Anterior cingulate cortex (tissue), 58 donors: ENCODE measurements at regions not wholly inside any gene's neighbourhood (a gene's known extent, or its start where the extent isn't known, plus 50 kb on each side); places are given as distances from the start of the nearest gene placed in this dataset.
"Not testable (repeated sequence)": the region's sequence is repeated elsewhere in the genome, so short reads cannot be mapped to it uniquely, and the experiment has no call there.

Experiments
- DNase-seq, 58 donors: peaks; one replicate each; lab custom pipeline; 2025; lab: John Stamatoyannopoulos, UW

DNA sequence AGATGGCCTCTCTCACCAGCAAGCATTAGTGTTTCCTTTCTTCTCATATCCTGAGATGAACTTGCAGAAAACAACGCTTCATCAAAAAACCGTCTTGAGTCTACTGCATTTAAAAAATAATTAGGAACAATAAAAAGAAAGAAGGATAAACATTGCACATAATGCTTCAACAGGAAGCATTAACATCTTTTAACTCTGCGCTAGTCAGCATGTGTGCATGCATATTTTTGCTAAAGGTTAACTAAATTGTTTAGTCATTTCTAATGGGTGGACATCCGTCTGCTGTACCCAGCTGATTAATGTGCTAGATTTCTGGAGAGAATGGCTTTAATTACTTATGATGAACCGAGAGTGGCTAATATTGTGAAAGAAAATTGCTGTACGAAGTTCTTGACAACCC lies 349.3 kb downstream of the SOX4 start:
- DNase-seq, result no peak

DNA sequence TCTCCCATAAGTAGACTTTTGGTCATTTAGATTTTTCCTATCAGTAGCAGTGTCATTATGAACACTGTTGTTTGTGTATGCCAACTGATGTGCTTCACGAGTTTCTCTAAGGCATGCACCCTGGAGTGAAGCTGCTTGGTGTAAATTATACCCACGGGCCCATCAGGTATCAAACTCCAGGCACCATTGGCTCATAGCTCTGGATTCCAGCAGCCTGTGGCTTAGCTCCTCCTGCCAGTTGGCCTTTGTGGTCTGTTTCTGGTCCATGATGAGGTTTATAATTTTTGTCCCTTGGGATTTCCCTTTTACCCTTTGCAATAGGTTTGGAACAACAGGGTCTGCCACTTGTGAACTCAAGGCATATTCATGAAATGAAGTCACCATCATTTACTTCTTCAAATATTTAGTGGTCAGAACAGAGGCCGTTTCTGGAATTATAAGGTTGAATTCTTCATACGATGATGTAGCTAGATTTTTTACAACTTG lies 350.5 kb downstream of the PRL start:
- no peak for DNase-seq

DNA sequence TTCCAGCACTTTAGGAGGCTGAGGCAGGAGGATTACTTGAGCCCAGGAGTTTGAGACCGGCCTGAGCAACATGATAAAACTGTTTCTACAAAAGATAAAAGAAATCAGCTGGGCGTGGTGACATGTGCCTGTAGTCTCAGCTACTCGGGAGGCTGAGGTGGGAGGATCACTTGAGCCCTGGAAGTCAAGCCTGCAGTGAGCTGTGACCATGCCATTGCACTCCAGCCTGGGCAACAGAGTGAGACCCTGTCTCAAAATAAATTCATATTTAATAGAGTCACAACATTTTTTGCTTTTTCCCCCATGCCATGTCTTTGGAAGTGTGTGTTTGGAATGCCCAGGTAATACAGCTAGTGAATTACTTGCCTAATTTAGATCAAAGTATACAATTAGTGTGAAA lies 349.6 kb downstream of the PRL start:
- DNase-seq, result not testable (repeated sequence)

DNA sequence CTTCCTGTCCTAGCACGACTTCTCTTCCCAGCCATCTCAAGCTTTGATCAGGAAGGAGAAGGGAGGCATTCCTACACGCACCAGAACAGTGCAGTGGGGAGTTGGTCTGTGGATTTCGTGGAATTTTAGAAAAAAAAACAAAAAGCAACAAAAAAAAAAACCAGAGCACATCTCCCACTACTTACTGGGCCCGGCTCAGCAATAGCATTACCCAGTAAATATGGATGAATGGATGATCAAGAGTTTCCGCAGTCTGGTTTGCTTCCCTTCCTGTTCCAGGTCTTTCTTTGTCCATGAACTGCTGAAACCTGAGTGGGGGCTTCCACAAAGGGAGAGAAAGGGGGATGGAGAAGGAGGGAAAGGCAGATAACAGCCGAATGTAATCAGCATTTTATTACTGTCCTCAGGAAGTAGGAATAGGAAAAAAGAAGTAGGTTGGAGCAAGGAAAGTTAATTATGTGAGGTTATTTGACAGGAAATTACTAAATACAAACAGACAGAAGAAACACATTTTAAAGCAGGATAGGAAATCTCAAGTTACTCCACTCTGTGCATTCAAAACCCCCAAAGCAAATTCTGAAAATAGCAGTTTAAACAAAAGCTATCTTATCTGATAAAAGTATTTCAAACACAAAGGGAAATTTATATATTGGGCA lies 349.0 kb downstream of the PRL start:
- DNase-seq, result no peak

DNA sequence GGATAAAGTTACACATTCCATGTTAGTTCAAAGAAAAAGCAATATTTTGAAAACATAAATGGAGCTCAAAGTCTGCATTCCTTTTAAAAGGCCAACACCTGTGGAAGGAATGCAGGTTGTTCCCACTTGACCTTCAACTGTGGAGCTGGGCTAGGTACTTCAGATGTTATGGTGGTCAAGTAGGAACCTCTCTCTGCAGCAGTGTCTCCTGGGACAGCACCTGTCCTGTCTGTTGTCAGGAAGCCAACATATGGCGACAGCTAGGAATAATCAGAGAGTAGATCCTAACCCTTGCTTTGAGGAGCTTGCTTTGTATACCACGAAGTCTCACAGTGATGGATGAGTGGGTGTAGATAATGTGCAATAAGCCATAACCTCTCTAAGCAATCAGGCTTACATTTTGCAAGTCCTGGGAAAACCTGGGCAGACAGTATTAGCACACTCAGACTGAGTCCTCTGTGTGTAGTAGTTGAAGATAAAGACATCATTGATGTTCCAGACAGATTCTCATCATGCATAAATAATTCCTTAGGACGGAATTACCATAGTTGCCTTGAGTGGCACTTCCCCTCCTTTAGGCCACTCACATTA lies 347.5 kb downstream of the PRL start:
- DNase-seq, result no peak

DNA sequence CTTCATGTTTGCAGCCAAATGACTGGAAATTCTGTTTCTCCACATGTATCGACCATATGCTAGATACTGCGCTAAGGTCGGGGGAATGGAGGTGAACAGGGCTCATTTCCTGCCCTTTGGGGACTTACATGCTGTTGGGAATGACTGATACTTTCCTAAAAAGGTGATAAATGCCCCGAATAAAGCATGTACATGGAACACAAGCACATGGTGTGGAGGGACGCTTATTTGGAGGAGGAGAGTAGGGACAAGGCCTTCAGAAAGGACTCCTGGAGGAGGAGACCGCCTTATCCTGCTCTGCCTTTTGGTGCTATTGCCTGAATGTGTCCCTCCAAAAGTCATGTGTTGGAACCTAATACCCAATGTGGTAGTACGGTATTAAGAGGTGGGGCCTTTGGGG lies 344.5 kb downstream of the PRL start:
- no peak for DNase-seq

DNA sequence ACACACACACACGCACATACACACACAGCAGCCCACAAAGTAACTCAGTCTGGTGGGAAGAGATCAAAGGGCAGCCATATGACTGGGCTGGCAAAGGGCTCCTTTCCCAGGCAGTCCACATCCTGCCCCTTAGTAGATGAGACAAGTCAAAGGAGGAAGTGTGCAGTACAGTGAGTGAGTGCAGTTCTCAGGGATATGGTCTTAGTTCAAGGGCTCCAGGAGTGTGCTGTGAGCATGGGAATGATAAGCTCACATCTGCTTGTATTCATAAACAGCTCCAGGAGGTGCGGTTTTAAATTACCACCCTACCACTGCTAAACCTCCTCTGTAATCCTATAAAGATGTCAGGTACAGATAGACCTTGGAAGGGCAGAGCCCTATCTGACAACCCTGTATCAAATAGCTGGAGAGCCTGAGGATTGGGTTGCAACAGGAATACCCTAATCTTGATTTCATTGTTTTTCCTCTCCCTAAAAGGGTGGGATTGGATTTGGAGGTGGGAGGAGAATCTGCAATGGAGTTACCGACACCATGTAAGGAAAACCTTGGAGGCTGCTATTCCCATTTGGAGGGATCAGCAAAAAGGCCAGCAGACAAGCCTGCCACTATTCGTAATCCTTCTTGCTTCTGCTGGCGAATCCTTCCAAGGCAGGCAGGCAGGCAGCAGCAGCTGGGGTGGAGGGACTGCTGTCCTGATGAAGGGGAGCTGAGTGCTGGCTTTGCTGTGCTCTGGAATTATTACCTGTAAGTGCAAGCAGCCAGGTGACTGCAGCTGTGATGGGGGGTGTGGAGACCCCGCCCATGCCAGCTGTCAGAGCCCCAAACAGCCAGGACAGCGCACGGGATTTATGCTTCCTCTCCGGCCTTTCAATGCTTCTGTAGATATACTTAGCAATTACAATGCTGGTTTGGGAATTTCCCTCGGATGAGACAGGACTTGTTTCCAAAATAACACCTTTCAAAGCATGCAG lies 342.7 kb downstream of the PRL start:
- peak in 13 of 58 donors; percentile 1 to 11 (median 3) for DNase-seq

DNA sequence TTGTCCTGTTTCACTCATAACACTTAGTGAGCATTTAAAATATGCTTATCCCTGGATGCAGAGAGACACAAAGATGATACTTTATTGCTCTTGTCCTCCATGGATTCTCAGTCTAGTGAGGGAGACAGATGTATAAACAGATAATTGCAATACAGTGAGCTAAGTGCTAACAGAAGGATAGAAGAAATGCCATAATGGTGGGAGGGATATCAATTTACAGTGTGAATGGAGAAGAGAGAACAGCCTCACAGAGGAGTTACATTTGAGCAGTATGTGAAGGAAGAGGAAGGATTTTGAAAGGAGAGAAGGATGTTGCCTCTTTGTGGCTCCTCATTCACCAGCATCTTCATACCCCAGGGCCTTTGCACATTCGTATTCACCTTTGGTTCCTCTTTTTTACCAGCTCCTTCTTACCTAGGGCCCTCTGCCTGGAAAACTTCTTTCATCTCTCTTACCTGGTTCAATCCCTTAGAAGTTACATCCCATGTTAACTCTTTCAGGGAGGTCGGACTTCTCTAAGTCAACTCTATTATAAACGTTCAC lies 341.7 kb downstream of the PRL start:
- DNase-seq, result no peak

DNA sequence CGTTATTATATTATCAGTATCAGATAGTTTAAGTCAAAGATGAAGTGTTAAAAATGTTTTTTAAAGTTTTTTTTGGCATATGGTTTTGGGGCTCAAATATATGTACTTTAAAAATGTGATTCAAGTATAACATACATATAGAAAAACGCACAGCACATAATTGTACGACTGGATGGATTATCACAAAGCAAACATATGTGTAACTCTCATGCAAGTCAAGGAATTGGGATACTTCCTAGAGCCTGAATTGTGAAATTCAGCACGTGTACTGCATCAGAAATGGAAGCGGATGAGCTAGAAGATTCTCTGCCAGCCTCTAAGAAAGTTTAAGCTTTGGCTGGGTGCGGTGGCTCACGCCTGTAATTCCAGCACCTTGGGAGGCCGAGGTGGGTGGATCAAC lies 340.9 kb downstream of the PRL start:
- no peak for DNase-seq

DNA sequence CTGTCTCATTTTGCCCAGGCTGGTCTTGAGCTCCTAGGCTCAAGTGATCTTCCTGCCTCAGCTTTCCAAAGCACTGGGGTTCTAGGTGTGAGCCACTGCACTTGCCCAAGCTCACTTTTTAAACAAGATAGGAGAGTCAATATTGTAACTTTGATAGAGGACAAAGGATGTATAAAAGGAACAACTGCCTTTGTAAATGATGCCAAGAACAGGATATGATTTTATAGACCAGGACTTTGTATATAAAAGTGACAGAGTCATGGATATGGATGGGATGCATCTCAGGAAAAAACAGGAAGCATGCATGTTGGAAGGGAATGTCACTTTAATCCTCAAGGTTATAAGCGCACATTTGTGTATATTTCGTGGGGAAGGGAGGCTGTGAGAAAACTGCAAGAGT lies 338.4 kb downstream of the PRL start:
- no peak for DNase-seq

DNA sequence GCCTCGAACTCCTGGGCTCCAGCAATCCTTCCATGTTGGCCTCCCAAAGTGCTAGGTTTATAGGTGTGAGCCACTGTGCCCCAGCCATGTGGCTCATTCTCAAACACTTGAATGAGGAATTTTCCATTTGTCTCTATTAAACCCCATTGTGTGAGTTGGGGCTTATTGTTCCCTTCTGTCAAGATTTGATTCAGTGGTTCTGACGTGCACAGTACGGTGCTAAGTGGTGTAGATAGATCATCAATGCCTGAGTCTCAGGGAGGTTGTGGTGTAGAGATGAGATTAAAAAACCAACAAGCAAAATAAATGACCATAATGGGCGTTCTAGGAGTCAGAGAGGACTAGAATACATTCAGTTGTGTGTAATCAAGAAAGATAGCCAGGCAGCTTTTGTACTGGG lies 335.6 kb downstream of the PRL start:
- no peak for DNase-seq

DNA sequence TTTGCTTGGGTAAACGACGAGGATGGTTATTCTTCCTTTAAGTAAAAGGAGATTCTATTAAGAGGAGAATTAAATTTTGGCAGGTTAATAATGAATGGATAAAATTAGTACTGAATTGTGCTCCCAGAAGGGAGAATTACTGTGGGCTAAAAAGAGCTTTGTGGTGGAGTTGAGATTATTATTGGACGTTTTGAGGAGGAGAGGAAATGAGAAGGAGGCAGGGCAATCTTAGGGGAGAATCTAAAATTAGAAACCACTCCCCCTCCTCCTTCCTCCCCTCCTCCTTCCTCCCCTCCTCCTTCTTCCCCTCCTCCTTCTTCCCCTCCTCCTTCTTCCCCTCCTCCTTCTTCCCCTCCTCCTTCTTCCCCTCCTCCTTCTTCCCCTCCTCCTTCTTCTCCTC lies 331.8 kb downstream of the PRL start:
- DNase-seq, result no peak

DNA sequence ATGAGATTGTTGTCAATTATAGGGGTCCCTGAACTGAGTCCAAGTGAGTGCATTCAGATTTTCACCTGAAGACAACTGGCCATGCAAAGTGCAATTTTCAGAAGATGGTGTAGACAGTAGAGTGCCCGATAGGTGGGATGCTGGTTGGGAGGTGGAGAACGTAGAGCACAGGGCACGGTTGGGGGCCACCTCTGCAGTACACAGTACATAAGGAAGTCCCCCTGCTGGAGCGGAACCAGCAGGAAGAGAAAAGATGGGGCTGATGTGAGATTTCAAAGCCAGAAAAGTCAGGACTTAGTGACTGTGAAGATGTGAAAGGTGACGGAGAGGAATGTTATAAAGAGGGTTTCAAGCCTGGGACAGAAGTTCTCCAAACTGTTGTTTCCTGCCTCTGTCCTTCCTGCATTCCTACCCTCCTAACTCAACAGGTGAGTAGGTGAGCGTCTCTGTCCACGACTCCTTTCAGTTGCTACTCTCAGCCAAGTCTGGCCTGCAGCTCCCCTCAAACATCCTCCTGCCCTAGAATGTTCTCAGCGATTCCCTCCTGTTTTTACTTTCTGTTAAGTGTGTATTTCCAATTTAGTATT lies 330.8 kb downstream of the PRL start:
- DNase-seq, result no peak

DNA sequence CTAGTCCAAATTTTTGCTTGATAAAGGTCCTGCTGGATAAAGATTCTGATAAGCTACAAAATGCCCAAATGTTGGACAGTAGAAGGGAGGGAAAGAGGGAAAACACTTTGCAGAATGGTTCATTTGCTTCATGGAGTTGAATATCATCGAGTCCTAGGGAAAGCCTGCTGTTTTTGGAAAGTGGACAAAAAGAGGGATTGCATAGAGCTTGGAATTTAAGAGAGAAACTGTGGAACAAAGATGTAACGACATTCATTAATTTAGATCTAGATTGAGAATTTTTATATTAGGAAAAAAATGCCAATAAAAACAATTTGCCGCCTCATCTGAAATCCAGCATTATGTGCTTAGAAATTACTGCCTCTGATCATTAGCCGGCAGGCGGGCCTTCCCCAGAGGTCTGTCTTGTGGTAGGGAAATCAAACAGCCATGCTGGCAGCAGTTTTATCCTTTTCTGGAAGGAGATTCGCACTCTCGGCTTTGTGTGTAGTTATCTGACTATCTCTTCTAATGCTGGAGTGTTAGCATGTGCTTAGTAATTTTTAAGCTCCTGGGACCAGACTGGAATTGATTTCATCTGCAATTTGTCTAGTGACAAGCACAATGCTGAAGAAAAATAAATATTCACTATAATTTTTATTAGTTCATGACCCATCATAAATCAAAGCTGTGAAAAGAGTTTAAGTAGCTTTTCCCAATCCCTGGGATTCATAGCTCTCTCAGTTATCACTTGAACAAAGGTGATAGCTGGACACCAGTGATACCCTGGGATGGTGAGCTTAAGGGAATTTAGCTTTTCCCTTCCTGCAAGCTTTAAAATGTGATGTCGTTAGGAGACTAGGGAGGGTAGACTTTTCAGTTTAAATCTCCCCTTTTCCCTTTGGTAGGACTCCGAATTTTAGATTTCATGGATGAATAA lies 329.5 kb downstream of the PRL start:
- DNase-seq, result no peak

DNA sequence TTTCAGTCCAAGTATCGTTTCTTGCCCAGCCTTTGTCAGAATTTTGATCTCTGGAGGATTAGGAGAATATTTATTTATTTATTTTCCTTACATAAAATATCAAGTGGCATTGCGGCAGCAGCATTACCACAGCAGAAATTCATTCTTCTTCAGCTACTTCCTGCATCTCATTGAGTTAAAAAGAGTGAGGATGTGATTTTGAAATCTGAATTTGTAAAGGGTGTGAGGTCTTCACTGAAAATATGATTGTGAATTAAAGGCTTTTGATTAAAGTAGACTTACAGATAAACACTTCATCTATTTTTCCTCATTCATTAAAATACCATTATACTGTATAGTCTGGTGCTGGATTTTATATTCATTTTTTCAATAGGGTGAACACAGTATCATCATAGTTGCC lies 328.4 kb downstream of the PRL start:
- no peak for DNase-seq

DNA sequence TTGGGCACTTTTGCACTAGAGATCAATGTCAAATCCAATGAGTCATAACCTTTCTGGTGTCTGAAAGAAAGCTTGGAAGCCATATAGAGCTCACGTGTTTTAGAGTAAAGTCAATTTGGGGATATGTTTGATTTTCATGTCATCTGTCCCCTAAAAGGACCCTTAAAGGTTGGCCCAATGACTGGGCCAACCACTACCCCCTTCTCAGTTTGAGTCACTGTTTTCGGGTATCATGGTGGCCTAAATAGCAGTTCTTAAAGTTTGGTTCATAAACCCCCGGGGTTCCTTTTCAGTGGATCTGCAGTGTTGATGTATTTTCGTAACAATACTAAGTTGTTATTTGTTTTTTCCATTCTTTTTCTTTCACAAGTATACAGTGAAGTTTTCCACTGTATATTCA lies 327.6 kb downstream of the PRL start:
- DNase-seq, result no peak

DNA sequence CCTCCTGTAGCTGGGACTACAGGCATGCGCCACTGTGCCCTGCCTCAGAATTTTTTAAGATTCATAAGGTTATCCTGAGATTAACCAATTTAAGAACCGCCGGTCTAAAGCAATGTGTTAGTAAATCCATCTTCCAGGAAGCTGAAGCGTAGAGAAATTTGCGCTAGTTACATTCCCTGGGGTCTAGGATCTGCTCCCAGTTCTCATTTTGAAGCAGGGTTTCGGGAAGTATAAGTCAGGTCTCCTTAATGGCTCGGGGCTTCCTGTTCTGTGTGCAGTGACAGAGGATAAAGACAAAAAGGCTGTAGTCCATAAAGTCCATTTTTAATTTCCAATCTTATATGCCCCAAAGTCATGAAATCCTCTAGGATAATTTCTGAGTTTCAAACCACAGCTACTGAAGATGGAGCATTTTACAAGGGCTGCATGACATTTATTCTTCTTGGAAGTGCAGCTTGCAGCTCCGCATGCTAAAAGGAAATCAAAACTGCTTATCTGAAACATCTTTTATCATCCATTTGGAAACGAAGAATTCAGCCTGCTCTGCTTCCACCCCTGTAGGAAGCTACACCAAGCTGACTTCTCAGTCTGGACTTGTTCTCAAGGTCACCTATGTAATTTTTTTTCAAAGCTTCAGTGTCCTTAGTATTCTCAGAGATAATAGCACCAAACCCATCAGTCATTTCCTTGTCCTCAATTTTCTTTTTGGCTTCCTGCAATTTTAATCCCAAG lies 326.1 kb downstream of the PRL start:
- DNase-seq, result no peak

DNA sequence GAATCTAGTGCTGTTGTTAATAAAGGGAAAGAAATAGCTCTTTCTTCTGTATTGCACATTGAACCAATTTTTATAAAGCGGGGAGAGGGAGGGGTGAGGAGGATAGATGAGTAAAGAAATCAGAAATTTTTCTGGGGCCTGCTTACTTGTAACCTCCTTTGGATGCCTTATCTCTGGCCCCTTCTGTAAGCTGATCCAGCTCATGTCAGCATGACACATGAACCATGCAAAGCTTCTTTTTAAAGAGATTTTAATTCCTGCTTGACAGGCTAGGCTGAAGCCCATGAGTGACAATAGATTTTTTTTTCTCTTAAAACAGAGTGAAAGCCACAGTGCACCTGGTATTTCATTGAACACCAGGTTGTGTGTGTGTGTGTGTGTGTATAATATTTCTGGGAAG lies 325.3 kb downstream of the PRL start:
- DNase-seq, result no peak

DNA sequence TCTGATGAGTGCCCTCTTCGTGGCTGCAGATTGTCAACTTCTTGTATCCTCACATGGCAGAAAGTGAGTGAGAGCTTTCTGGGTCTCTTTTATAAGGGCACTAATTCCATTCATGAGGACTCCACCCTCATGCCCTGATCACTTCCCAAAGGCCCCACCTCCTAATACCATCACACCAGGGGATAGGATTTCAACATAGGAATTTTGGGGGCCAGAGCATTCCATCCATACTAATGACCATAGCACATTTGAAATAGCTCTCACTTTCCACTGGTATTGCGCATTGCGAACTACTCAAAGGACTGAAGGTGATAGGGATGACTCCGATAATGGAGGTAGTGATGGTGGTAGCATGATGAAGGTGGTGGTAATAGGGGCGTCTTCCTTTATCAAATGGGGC lies 324.3 kb downstream of the PRL start:
- DNase-seq, result no peak
